ENCODE measurements at regions not wholly inside any gene's neighbourhood (a gene's known extent, or its start where the extent isn't known, plus 50 kb on each side); places are given as distances from the start of the nearest gene placed in this dataset.

DNA sequence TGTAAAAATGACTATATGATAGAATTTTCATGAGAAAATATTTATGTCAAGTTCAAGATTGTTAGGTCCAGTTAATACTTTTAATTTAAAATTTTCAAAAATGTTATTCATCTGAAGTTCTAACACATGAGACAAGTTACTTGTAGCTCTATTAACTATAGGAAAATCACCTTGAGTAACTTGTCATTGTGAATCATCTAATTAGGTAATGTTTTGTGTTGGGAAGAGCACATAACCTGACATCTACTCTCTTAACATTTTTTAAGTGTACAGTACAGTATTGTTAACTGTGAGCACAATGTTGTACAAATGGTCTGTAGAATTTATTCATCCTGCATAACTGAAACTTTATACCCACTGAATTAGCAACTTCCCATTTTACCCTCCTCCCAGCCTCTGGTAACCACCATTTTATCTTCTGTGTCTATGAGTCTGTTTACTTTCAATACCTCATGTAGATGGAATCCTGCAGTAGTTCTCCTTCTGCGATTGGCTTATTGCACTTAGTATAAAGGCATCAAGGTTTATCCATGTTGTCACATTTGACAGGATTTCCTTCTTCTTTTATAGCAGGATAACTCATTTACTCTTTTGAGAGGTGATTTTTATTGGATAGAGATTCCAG is 54.6 kb downstream of the ARL4A start:
- ATAC-seq (no peak), DNase-seq (no peak)
- intact Hi-C loops (cut with DNase I): no loop called here
- H3K4me1 ChIP-seq: peaks cover 6% of the 10 kb centered on the region
- H3K9me3 ChIP-seq: no peaks in the 10 kb centered on the region
- TF ChIP-seq, protein P1, sequence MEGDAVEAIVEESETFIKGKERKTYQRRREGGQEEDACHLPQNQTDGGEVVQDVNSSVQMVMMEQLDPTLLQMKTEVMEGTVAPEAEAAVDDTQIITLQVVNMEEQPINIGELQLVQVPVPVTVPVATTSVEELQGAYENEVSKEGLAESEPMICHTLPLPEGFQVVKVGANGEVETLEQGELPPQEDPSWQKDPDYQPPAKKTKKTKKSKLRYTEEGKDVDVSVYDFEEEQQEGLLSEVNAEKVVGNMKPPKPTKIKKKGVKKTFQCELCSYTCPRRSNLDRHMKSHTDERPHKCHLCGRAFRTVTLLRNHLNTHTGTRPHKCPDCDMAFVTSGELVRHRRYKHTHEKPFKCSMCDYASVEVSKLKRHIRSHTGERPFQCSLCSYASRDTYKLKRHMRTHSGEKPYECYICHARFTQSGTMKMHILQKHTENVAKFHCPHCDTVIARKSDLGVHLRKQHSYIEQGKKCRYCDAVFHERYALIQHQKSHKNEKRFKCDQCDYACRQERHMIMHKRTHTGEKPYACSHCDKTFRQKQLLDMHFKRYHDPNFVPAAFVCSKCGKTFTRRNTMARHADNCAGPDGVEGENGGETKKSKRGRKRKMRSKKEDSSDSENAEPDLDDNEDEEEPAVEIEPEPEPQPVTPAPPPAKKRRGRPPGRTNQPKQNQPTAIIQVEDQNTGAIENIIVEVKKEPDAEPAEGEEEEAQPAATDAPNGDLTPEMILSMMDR (IDR thresholded peaks at IDR 0.05): no peak
- no peak overlapping the region for H3K4me3 ChIP-seq
- no peaks in the 10 kb centered on the region for H3K36me3 ChIP-seq (ENCODE audit: insufficient read depth in 1 of 2, low read depth in 1 of 2)
- no peak overlapping the region for H3K27ac ChIP-seq
- H3K27me3 ChIP-seq (ENCODE audit: insufficient read depth in 3 of 3, low read length in 2 of 3): no peaks in the 10 kb centered on the region
- 0 to 43% (median 30%) methylated on average over 1 of the region's 1 CpG for WGBS, 3 donors

DNA sequence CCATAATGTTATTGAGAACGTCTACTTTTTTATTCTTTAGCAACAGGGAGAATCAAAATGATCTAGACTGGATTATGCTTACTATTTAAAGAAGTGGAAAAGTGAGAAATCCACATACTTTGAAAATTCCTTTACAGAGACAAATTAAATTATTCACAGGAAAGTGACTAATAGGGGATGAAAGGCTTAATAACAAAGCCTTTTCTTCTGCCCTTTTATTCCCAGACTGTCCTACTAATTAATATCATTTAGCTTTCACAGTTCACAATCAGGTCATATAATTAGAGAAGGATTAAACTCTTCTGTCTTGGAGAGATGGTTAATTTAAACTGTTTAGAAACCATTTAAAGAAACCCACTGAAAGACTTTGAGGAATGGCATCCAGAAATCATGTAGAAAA is 58.8 kb downstream of the ARL4A start:
- TF ChIP-seq, protein P1 (IDR thresholded peaks at IDR 0.05): no peak
- H3K36me3 ChIP-seq (ENCODE audit: insufficient read depth in 1 of 2, low read depth in 1 of 2): no peaks in the 10 kb centered on the region
- intact Hi-C loops (cut with DNase I): no loop called here

DNA sequence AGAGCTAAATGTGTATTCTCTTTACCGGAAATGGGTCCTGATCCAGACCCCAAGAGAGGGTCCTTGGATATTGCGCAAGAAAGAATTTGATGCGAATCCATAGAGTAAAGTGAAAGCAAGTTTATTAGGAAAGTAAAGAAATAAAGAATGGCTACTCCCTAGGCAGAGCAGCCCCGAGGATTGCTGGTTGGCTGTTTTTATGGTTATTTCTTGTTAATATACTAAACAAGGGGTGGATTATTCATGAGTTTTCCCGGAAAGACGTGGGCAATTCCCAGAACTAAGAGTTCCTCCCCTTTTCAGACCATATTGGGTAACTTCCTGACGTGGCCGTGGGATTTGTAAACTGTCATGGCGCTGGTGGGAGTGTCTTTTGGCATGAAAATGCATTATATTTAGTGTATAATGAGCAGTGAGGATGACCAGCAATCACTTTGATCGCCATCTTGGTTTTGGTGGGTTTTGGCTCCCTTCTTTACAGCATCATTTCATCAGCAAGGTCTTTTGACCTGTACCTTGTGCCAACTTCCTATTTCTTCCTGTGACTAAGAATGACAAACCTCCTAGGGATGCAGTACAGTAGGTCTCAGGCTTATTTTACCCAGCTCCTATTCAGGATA is 60.4 kb downstream of the ARL4A start:
- Histone ChIP-seq H3K36me3 (ENCODE audit: insufficient read depth in 1 of 2, low read depth in 1 of 2) (no peaks in the 10 kb centered on the region), H3K27me3 (ENCODE audit: insufficient read depth in 3 of 3, low read length in 2 of 3) (no peaks in the 10 kb centered on the region), H3K27ac (no peak overlapping the region), H3K4me1 (no peaks in the 10 kb centered on the region), H3K9me3 (no peaks in the 10 kb centered on the region), H3K4me3 (no peak overlapping the region)
- intact Hi-C loops (cut with DNase I): no loop called here
- DNase-seq (no peak), ATAC-seq (no peak)
- WGBS, 3 donors: 91 to 93% (median 92%) methylated on average over 10 of the region's 10 CpGs
- TF ChIP-seq, protein P1 (IDR thresholded peaks at IDR 0.05): no peak

More for the DNA sequence above, 58.8 kb downstream of the ARL4A start:
- Histone ChIP-seq H3K9me3 (no peaks in the 10 kb centered on the region), H3K27ac (no peak overlapping the region), H3K4me3 (no peak overlapping the region), H3K27me3 (ENCODE audit: insufficient read depth in 3 of 3, low read length in 2 of 3) (no peaks in the 10 kb centered on the region), H3K4me1 (no peaks in the 10 kb centered on the region)
- ATAC-seq: no peak
- 41 to 51% (median 44%) methylated on average over 1 of the region's 1 CpG for WGBS, 3 donors
- no peak for DNase-seq

GRCh38 chr7:12749069-12749468 is 61.6 kb downstream of the ARL4A start:
- 65 to 75% (median 70%) methylated on average over 3 of the region's 3 CpGs for WGBS, 3 donors
- no peak for DNase-seq

More at GRCh38 chr7:12749069-12749468, 61.6 kb downstream of the ARL4A start:
- Histone ChIP-seq H3K9me3 (no peaks in the 10 kb centered on the region), H3K4me3 (no peak overlapping the region), H3K36me3 (ENCODE audit: insufficient read depth in 1 of 2, low read depth in 1 of 2) (no peaks in the 10 kb centered on the region), H3K27ac (no peak overlapping the region), H3K4me1 (no peaks in the 10 kb centered on the region), H3K27me3 (ENCODE audit: insufficient read depth in 3 of 3, low read length in 2 of 3) (no peaks in the 10 kb centered on the region)
- intact Hi-C loops (cut with DNase I): no loop called here
- ATAC-seq: no peak
- TF ChIP-seq, protein P1 (IDR thresholded peaks at IDR 0.05): no peak

All from psoas muscle (tissue), 7 donors.